ENCODE measurements at regions not wholly inside any gene's neighbourhood (a gene's known extent, or its start where the extent isn't known, plus 50 kb on each side); places are given as distances from the start of the nearest gene placed in this dataset.
"Not testable (repeated sequence)": the region's sequence is repeated elsewhere in the genome, so short reads cannot be mapped to it uniquely, and the experiment has no call there.

- H3K4me3 ChIP-seq (ENCODE audit: low read depth, low read length): no peak overlapping the region
- no peaks in the 10 kb centered on the region for H3K36me3 ChIP-seq (ENCODE audit: control insufficient read depth, insufficient read depth, low read length)
- ChIA-PET POLR2A (no interaction called here), CTCF (no interaction called here)
- no peaks in the 10 kb centered on the region for H3K27me3 ChIP-seq (ENCODE audit: control insufficient read depth, insufficient read depth, low read length)
- no peak for DNase-seq (ENCODE audit: low read depth)
- TF ChIP-seq, protein P1, sequence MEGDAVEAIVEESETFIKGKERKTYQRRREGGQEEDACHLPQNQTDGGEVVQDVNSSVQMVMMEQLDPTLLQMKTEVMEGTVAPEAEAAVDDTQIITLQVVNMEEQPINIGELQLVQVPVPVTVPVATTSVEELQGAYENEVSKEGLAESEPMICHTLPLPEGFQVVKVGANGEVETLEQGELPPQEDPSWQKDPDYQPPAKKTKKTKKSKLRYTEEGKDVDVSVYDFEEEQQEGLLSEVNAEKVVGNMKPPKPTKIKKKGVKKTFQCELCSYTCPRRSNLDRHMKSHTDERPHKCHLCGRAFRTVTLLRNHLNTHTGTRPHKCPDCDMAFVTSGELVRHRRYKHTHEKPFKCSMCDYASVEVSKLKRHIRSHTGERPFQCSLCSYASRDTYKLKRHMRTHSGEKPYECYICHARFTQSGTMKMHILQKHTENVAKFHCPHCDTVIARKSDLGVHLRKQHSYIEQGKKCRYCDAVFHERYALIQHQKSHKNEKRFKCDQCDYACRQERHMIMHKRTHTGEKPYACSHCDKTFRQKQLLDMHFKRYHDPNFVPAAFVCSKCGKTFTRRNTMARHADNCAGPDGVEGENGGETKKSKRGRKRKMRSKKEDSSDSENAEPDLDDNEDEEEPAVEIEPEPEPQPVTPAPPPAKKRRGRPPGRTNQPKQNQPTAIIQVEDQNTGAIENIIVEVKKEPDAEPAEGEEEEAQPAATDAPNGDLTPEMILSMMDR (IDR thresholded peaks at IDR 0.05; ENCODE audit: insufficient read depth, low read depth, low read length): no peak
Measured at GRCh38 chr3:6321999-6322398, 538.9 kb upstream of the GRM7 start.

GRCh38 chr3:6326771-6327170, 534.1 kb upstream of the GRM7 start:
- ChIA-PET POLR2A (no interaction called here), CTCF (no interaction called here)
- DNase-seq (ENCODE audit: low read depth): no peak
- TF ChIP-seq, protein P1 (IDR thresholded peaks at IDR 0.05; ENCODE audit: insufficient read depth, low read depth, low read length): no peak
- no peaks in the 10 kb centered on the region for H3K27me3 ChIP-seq (ENCODE audit: control insufficient read depth, insufficient read depth, low read length)
- H3K4me3 ChIP-seq (ENCODE audit: low read depth, low read length): no peak overlapping the region
- H3K36me3 ChIP-seq (ENCODE audit: control insufficient read depth, insufficient read depth, low read length): no peaks in the 10 kb centered on the region

- DNase-seq (ENCODE audit: low read depth); H3K36me3 ChIP-seq (ENCODE audit: control insufficient read depth, insufficient read depth, low read length); H3K4me3 ChIP-seq (ENCODE audit: low read depth, low read length); H3K27me3 ChIP-seq (ENCODE audit: control insufficient read depth, insufficient read depth, low read length); CTCF ChIA-PET; POLR2A ChIA-PET: not testable (repeated sequence)
Measured at GRCh38 chr3:6340980-6341325, 520.0 kb upstream of the GRM7 start.

DNA sequence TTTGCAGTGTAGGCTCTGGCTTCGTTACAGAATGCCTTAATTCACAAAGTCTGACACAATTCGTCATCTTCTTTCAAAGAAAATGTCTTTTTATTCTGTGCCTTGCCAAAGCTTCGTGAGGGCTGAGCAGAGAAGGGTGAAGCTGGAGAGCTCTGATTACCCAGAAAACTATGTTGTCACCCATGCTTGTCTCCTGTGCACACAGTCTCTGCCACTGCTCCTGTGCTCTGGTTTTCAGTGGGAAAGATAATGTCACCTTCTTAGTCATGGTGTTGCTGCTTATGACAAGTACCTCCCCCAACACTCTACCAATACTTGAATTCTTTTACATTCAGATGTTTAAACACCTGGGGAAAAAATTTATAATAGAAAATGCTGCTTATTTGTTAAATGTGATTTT, 509.2 kb upstream of the GRM7 start:
- DNase-seq (ENCODE audit: low read depth): no peak
- CTCF ChIA-PET: no interaction called here
- Histone ChIP-seq H3K27me3 (ENCODE audit: control insufficient read depth, insufficient read depth, low read length) (no peaks in the 10 kb centered on the region), H3K36me3 (ENCODE audit: control insufficient read depth, insufficient read depth, low read length) (no peaks in the 10 kb centered on the region), H3K4me3 (ENCODE audit: low read depth, low read length) (no peak overlapping the region)
- POLR2A ChIA-PET: no interaction called here
- TF ChIP-seq, protein P1 (IDR thresholded peaks at IDR 0.05; ENCODE audit: insufficient read depth, low read depth, low read length): no peak

- no peak overlapping the region for H3K4me3 ChIP-seq (ENCODE audit: low read depth, low read length)
- TF ChIP-seq, protein P1 (IDR thresholded peaks at IDR 0.05; ENCODE audit: insufficient read depth, low read depth, low read length): no peak
- ChIA-PET CTCF (no interaction called here), POLR2A (no interaction called here)
- H3K27me3 ChIP-seq (ENCODE audit: control insufficient read depth, insufficient read depth, low read length): no peaks in the 10 kb centered on the region
- H3K36me3 ChIP-seq (ENCODE audit: control insufficient read depth, insufficient read depth, low read length): no peaks in the 10 kb centered on the region
- no peak for DNase-seq (ENCODE audit: low read depth)
Measured at GRCh38 chr3:6354653-6355052, 506.3 kb upstream of the GRM7 start.

GRCh38 chr3:6362406-6362805, 498.5 kb upstream of the GRM7 start:
- ChIA-PET CTCF (interaction anchor here (0.7 kb wide), 1 partner anchor 14 kb away, joined by 3 read pairs; no protein-coding TSS in a partner anchor), POLR2A (no interaction called here)
- no peak for DNase-seq (ENCODE audit: low read depth)
- Histone ChIP-seq H3K36me3 (ENCODE audit: control insufficient read depth, insufficient read depth, low read length) (no peaks in the 10 kb centered on the region), H3K4me3 (ENCODE audit: low read depth, low read length) (no peak overlapping the region), H3K27me3 (ENCODE audit: control insufficient read depth, insufficient read depth, low read length) (no peaks in the 10 kb centered on the region)
- TF ChIP-seq, protein P1 (IDR thresholded peaks at IDR 0.05; ENCODE audit: insufficient read depth, low read depth, low read length): no peak

All from BJ (cell line).